GM19025 (cell line): ENCODE measurements at regions not wholly inside any gene's neighbourhood (a gene's known extent, or its start where the extent isn't known, plus 50 kb on each side); places are given as distances from the start of the nearest gene placed in this dataset.

ENCODE experiments used
- ATAC-seq: cut with Tn5 transposase; IDR thresholded peaks from one replicate; pipeline ENCODE4 v1.9.1; 2021; ENCODE audit warnings: mild to moderate bottlenecking, low read depth, moderate library complexity; ENCODE audit not compliant: unreplicated experiment

DNA sequence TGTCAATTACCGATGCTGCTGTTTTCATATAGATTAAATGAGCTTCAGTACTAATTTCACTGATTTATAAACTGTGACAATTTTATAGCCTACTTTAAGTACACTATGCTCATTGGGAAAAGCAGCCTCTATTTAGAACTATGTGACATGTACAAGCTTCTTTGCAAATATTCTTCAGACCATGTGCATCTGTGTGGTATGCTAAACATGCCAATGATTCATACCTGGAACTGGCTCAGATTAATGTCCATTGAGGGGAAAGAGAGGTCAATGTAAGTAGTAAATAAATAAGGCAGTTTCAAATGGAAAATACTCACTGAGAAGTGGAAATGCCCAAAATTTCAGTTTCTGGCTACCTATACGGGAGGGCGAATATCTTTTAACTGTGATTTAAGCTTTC lies 777.7 kb downstream of the C6orf118 start:
- no peak for ATAC-seq

DNA sequence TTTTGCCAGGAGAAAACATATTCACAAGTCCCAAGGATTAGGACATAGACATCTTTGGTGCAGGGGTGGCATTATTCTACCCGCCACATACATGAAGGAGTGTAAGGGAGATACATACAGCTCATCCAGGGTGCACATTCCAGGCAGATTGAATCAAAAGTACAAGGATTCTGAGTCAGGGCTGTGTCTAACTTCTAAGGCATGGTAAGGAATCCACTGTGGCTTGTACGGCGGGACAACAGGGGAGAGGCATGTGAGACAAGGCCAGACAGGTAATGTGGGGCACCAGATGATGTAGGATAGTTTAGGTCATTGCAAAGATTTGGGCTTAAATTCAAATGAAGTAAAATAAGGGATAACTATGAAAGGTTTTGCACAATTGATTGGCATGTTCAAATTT lies 780.9 kb downstream of the C6orf118 start:
- no peak for ATAC-seq

DNA sequence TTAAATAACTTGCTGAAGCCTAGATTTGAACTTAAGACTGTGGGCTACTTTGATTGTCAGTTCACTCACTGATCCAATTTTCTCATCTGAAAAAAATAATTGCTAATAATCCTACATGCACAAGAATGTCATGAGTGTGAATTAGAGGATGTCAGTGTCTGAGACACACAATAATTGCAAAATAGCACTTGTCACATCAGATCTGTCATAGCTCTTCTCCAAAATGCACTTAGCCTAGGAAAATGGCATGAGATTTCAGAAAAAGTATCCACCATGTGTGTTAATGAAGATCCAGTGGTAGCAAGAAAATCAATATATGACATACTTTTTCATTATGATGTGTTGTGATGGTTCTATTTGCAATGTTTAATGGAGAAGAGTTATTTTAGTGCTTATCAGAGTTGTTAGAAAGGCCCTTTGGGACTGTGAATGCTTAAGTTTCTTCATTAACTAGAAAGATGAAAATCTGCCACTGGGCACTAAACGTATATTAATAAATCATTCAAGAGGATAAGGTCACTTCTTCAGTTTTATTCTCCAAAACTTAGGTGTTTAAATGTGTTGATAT lies 786.2 kb downstream of the C6orf118 start:
- ATAC-seq: no peak

DNA sequence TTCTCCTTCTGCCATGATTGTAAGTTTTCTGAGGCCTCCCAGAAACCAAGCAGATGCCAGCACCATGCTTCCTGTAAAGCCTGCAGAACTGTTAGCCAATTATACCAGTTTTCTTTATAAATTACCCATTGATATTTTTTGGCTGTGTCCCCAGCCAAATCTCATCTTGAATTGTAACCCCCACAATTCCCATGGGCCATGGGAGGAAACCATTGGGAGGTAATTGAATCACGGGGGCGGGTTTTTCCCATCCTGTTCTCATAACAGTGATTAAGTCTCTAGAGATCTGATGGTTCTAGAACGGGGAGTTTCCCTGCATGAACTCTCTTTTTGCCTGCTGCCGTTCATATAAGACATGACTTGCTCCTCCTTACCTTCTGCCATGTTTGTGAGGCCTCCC lies 788.5 kb downstream of the C6orf118 start:
- ATAC-seq: no peak

DNA sequence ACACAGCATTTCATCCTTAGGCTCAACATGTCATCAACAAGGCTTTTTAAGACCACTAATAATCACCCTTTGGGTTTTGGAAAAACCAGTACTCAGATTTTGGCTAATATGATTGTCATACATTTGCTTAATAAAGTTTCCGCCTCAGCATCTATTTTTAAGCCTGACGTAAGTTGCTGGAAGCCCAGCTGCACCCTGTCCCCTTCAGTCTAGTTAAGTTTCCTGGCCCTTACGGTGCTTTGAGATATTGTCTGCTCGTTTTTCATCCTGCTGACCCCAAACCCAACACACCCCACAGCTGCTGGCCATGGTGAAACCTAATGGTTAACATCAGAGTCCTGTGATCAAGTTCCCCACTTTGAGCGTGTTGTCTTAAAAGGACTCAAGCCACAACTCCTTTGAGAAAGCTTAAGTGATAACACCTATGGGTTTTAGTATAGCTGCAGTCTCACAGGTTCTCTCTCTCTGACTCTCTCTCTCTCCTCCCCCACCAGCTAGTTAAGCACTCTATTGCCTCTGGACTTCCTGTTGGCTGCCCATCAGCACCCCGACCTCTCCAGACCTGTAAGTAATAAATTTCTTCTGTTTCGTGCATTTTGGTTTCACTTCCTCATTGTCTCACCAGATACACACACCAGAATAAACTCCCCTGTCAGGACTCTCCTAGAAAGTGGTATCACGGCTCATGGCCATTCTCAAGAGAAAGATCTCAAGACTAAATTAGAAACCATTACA lies 802.0 kb downstream of the C6orf118 start:
- no peak for ATAC-seq

DNA sequence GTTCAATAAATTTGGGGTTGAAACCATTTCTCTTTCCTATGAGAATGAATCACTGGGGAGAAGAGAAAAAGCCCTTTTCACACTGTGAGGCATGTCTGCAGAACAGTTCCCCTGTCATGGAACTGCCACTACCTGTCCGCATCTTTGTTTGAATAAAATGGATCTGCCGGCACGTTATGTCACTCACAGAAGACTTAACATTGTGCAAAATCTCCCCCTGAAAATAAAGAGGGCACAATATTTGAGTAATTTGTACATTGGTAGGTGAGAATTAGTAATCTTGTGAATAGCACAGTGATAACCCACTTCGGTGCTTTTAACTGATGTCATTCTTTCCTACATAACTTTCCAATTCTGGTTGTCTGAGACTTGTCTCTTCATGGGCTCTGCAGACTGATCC lies 804.0 kb downstream of the C6orf118 start:
- no peak for ATAC-seq

DNA sequence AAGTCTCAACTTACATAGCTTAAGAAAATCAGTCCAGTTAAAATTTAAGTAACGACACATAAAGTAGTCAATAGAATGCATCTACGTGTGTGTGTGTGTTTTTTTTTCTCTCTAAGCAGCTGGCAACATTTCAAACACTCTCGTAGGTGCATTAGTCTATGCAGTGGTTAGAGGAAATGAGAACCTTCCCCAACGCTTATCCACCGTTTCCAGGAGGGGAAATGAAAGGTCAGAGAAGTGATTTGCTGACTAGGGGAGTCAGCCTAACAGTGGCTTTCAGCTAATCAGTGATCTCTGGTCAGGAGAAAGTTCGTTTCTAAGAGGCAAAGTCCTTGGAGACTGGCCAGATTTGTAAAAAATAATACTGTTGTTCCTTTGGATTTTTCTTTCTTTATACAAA lies 806.6 kb downstream of the C6orf118 start:
- no peak for ATAC-seq

DNA sequence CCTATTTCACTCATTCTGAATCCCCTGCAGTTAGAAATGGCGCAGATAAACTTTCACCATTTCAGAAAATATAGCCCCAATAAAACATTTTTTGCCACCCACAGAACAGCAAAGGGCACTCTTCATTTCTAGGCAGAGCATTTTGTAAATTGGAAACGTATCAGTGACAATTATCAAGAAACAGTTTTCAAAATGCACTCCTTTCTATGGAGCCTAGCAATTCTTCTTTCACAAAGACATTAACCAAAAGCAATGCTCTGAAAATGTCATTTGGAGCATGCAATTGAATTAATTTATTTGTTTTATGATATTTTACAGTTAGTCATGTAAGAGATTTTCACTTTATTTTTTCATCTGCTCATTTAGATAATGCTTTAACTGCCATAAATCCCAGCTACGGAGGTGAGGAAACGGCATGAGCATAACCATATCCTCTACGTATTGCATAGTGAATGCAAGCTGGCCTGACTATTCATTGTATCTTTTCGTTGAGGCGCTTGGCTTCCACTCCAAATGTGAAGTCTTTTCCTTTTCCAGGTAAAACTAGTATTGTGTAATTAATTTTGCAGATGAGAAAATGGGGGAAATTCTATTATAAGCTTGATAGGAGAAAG lies 813.4 kb downstream of the C6orf118 start:
- ATAC-seq: no peak

DNA sequence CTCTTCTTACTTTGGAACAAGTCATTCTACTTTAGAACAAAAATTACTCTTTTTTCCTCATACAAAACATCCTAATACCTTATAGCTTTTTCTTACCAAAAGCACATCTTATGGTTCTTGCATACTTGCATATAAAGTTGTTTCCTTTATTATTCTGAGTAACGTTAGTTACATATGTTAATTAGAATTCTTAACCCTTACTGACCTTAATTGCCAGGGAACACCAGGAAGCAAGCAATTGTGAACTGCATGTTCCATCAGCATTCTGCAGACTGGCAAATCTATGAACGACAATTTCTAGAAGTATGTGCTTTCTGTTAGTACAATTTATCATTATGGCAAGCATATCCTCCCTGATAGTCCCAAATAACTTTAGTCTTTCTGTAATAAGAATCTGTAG lies 831.0 kb downstream of the C6orf118 start:
- no peak for ATAC-seq

DNA sequence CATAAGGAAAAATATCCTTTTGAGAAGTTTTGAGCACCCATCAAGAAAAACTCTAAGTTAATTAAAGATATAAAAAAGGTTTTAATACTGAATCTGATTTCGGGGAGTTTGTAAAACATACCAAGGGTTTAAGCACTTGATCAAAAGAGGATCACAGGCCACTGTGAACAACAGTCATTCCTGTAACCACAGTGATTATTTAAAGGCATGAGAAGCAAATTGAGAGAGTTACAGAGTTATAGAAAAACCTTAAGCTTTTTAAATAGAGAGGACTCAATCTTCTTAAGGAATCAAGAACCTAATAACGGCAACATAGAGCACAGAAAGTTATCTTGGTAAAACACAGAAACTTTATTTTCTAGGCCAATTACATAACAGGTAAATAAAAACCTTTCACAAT lies 831.6 kb downstream of the C6orf118 start:
- ATAC-seq: no peak

DNA sequence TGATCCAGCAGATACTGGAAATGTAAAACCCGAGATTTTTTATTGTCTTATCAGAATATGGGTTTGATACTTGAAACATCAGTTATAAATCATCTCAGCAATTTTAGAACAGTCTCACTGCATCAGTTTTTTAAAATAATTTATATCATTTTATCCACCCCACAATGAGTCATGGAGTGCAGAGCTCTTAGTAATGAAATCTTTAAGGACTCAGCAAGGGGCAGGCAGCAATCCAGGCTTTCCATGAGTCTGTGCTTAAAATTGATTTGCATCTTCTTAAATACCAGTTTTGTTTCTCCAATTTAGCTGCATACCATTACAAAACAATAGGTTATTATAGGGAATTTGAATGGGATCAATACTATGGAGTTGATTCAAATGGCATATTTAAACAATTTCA lies 832.3 kb downstream of the C6orf118 start:
- ATAC-seq: no peak

DNA sequence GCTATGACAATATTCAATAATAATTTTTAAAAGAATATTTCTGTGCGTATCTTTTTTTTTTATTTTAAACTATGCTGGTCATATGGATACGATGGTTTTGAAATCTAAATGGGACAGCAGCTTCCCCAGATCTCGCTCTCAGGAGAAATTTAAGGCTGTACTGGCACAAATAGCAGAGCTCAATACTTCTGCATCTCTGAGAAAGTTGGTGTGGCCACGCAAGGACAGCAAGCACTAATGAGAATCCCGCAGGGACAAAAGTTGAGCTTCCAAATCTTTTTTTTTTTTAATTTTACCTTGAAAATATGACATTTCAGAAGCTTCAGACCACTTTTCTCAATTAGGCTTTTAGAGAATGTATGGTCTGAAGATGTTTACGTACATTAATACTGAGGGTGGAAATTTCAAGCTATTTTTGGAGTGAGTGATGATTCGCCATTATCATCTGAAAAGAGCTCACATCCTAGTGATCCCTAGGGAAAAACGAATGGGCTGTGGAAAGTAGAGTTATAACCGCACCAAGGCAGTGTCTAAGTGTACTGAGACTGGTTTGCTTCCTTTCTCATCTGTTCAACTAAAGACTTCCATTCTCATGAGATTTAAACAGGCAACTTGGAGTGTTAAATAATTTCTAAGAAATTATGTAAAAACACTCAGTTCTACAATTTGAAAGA lies 840.0 kb downstream of the C6orf118 start:
- no peak for ATAC-seq

DNA sequence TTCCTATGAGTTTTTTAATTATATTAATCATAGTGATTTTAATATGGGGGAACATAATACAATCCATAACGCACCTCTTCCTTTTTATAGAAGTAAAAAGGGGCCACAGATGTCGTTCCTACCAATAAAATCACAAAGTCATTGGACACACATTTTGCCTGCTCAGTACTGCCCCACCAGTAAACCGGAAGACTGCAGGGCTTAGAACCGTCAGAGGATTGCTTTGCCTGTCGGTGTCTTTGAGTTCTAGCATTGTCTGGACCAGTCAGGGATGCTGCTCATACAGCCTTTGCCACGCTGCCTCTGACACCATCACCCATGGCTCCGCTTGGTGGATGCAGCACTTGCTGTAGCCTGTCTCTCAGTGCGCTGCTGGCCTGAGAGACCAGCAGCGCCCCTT lies 853.6 kb downstream of the C6orf118 start:
- ATAC-seq: no peak

DNA sequence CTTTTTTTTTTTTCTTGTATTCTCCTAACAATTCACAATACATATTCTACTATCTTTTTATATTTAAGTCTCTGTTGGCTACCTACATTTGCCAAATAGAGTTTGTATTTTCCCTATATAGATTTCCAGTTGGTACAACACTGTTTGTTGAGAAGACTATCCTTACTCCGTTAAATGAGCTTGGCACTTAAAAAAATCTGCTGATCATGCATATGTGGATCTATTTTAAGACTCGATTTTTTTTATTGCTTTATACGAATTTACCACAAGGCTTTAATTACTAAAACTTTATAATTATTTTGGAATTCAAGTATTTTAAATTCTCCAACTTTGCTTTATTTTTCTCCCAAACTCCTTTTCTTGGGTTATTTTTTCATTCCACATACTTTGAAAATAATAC lies 855.6 kb downstream of the C6orf118 start:
- no peak for ATAC-seq

DNA sequence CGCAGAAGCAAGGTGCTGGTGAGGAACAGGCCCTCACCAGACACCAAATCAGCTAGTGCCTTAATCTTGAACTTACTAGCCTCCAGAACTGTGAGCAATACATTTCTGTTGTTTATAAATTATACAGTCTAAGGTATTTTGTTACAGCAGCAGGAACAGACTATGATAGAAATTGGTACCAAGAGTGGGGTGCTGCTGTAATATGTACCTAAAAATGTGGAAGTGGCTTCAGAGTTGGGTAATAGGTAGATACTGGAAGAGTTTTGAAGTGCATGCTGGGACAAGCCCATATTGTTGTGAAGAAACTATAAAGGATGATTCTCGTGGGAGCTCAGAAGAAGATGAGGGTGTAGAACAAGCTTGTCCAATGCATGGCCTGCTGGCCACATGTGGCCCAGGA lies 866.8 kb downstream of the C6orf118 start:
- ATAC-seq: no peak

DNA sequence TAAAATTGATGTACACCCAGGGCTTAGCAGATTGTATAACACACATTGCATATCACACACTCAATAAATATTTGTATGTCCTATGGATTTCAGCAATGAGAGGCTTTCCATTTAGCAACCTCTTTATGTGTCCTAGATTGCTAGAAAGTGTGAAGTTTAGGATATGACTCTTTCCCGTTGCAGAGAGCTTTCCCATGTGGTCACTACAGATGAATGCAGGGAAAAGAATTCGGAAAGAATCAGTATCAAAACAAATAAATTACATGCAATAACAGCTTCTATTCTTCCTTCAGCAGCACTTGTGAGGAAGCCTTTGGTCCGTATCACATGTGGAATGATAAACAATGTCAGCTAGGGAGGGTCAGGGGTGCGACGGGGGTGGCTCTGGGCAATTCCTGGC lies 870.1 kb downstream of the C6orf118 start:
- ATAC-seq: no peak

DNA sequence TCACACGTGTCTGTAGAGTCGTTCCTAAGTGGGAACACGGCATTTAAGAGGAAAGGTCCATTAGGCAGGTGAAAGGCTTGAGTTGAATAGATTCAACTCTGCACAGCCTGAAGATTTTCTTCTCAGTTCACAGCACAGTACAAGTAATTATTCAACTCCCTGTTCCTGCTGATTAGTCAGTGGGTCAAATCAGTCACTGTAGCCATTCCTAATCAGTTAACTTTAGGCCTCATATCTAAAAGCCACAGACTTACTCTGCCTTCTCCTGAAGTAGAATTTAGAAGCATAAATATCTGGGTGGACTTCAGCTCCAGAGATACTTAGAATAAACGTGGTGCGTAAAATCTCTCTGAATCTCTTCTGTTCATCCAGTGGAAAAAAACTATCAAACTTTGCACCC lies 872.4 kb downstream of the C6orf118 start:
- ATAC-seq: no peak

DNA sequence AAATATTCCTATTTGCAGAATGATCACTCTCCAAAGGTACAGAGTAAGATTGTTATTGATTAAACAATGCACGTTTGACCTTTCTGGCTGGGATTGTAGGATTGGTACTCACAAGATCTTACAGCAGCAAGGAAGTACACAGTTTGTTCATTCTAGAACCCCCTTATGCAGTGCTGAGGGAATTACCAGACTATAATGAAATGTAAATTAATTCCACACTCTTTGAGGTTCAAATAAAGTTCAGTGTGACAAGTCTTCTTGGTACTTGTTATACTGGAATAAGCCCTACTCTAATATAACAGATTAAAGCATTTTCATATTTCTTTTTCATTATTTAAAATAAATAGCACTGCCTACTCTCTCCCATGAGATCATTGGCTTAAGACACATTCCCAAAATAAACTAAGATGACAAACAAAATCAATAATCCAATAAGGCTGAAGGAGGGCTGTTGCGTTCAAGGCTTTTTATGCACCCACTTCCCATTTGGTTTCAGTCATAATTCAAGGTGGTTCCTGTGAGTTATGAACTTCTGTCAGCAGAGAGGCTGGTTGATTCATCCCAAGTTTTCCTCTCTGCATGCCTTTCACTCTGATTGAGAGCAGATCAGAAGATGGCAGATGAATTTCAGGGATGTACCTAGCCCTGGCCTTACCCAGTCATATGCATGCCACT lies 881.5 kb downstream of the C6orf118 start:
- no peak for ATAC-seq

DNA sequence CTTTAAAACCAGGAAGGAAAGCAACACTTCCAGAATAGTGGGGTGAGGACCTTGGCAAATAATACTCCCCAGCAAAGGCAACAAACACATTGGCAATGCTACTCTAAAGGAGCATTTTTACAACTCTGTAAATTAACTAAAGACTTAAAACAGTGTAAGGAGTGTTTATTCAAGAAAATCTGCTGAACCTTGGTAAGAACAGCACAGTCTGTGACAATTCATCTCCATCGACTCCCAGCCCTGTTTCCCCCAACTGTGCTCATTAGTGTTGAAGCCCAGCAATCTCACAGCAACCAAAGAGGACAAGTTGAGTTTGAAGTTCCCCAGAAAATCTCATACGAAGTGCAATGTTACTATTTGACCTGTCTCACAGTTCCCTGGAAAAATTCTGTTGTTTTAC lies 884.9 kb downstream of the C6orf118 start:
- ATAC-seq: no peak

DNA sequence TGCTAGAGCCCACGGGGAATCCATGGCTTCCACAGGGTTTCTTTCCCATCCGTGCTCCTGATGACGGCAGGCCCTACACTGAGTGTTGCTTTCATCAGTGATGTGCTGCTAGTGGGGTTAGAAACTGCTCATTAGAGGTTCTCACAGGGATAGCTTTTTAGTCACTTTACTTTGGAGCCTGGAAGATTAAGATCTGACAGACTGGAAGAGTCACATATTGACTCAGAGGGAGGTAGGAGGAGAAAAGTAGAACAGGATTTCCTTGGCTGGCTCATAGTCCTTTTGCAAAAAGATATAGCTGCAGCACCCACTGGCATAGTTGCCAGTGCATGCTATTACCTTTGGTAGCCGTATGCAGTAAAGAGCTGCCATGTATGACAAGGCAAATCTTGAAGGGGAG lies 890.3 kb downstream of the C6orf118 start:
- no peak for ATAC-seq

DNA sequence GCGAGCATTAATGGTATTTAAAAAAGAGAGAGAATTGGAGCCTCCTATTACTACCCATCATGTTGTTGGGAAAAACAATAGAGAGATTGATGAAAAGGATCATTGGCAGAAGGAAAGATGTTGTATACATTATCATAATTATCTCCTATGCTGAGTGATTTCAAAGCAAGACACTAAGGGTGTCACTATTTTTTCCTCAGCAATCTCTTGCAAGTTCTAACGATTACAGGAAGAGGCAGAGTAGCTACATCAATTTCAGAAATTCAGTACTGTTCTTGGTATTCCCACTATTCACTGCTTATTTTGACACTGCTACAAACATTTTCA lies 891.2 kb downstream of the C6orf118 start:
- no peak for ATAC-seq
